G401 (cell line): ENCODE measurements at regions not wholly inside any gene's neighbourhood (a gene's known extent, or its start where the extent isn't known, plus 50 kb on each side); places are given as distances from the start of the nearest gene placed in this dataset.
"Not testable (repeated sequence)": the region's sequence is repeated elsewhere in the genome, so short reads cannot be mapped to it uniquely, and the experiment has no call there.

Experiments used
- DNase-seq: peaks from one replicate; pipeline ENCODE4 v3.0.0-alpha.2; 2015; ENCODE audit warnings: low spot score
- in situ Hi-C: cut with HindIII; loops from 2 replicates; pipeline ENCODE4 v1.10.0; 2016; ENCODE audit warnings: low sequenced_read_pairs, mixed read lengths

GRCh38 chr11:33445761-33446161 is 188.6 kb downstream of the HIPK3 start:
- in situ Hi-C loops, result no loop called here
- DNase-seq, result peak; percentile 19

- in situ Hi-C loops, result no loop called here
- DNase-seq, result no peak
These were observed 187.8 kb downstream of the HIPK3 start for GRCh38 chr11:33444835-33445594.

GRCh38 chr11:33443684-33444083 is 186.5 kb downstream of the HIPK3 start:
- in situ Hi-C loops, result no loop called here

GRCh38 chr11:33438301-33438700 is 181.1 kb downstream of the HIPK3 start:
- in situ Hi-C loops, result no loop called here
- DNase-seq, result peak; percentile 98

More at GRCh38 chr11:33443684-33444083, 186.5 kb downstream of the HIPK3 start:
- no peak for DNase-seq

GRCh38 chr11:33437529-33437928 is 180.3 kb downstream of the HIPK3 start:
- no peak for DNase-seq
- in situ Hi-C loops, result no loop called here

GRCh38 chr11:33435216-33435615 is 178.0 kb downstream of the HIPK3 start:
- in situ Hi-C loops, result no loop called here

GRCh38 chr11:33434294-33434693 is 177.1 kb downstream of the HIPK3 start:
- DNase-seq, result no peak
- in situ Hi-C loops, result no loop called here

More at GRCh38 chr11:33435216-33435615, 178.0 kb downstream of the HIPK3 start:
- DNase-seq, result no peak

GRCh38 chr11:33428435-33428834 is 171.3 kb downstream of the HIPK3 start:
- in situ Hi-C loops, DNase-seq: not testable (repeated sequence)

GRCh38 chr11:33420959-33421566 is 163.9 kb downstream of the HIPK3 start:
- DNase-seq, result no peak
- in situ Hi-C loops, result no loop called here

- in situ Hi-C loops, result no loop called here
- no peak for DNase-seq
These were observed 162.7 kb downstream of the HIPK3 start for GRCh38 chr11:33419924-33420323.

- in situ Hi-C loops, result no loop called here
- no peak for DNase-seq
These were observed 159.9 kb downstream of the HIPK3 start for GRCh38 chr11:33417121-33417520.

GRCh38 chr11:33413301-33413700 is 156.1 kb downstream of the HIPK3 start:
- in situ Hi-C loops, result no loop called here

GRCh38 chr11:33412241-33412640 is 155.1 kb downstream of the HIPK3 start:
- no peak for DNase-seq
- in situ Hi-C loops, result no loop called here

More at GRCh38 chr11:33413301-33413700, 156.1 kb downstream of the HIPK3 start:
- no peak for DNase-seq

GRCh38 chr11:33411751-33412150 is 154.6 kb downstream of the HIPK3 start:
- no peak for DNase-seq
- in situ Hi-C loops, result no loop called here

GRCh38 chr11:33410086-33410765 is 153.0 kb downstream of the HIPK3 start:
- in situ Hi-C loops, result no loop called here
- no peak for DNase-seq
